Fibroblast of lung (primary cell): ENCODE measurements at regions not wholly inside any gene's neighbourhood (a gene's known extent, or its start where the extent isn't known, plus 50 kb on each side); places are given as distances from the start of the nearest gene placed in this dataset.

Experiments used
- DNase-seq, 2 donors: peaks; one replicate each; pipeline versions ENCODE4 v3.0.0 to v3.0.0-alpha.2; 2010; ENCODE audit warnings: low read depth in 2 of 2
- H2AFZ ChIP-seq: 2 replicates; pipeline ENCODE4 v1.5.1; 2012; ENCODE audit warnings: low read length, control low read depth, inconsistent platforms
- H3K27ac ChIP-seq: 2 replicates; pipeline ENCODE4 v1.5.1; 2011; ENCODE audit warnings: low read length, control low read depth; ENCODE audit not compliant: insufficient read depth
- H3K27me3 ChIP-seq: 2 replicates; pipeline ENCODE4 v1.5.1; 2011; ENCODE audit warnings: mild to moderate bottlenecking, low read length; ENCODE audit not compliant: control insufficient read depth, insufficient read depth
- H3K36me3 ChIP-seq: 2 replicates; pipeline ENCODE4 v1.5.1; 2011; ENCODE audit warnings: low read length; ENCODE audit not compliant: control insufficient read depth, insufficient read depth
- H3K4me1 ChIP-seq: 2 replicates; pipeline ENCODE4 v1.5.1; 2011; ENCODE audit warnings: low read length; ENCODE audit not compliant: control insufficient read depth, insufficient read depth; ENCODE audit errors: extremely low read depth
- H3K4me2 ChIP-seq: 2 replicates; pipeline ENCODE4 v1.5.1; 2011; ENCODE audit warnings: low read length, control low read depth; ENCODE audit not compliant: insufficient read depth; ENCODE audit errors: extremely low read depth
- H3K4me3 ChIP-seq, 4 experiments: fragments of 200-600 bp in 1 of 4; sonication (generic) in 1 of 4; replicated peaks in 1 of 4; 2 replicates each; pipeline ENCODE4 v1.5.1; 2011 to 2016; ENCODE audit warnings: low read length in 4 of 4, low read depth in 3 of 4, mild to moderate bottlenecking in 3 of 4, control low read depth in 2 of 4, inconsistent platforms in 1 of 4, mixed read lengths in 1 of 4; ENCODE audit not compliant: insufficient read depth in 1 of 4; ENCODE audit errors: control extremely low read depth in 1 of 4
- H3K79me2 ChIP-seq: 2 replicates; pipeline ENCODE4 v1.5.1; 2012; ENCODE audit warnings: mild to moderate bottlenecking, low read length, inconsistent platforms; ENCODE audit not compliant: control insufficient read depth, insufficient read depth
- H3K9ac ChIP-seq: 2 replicates; pipeline ENCODE4 v1.5.1; 2011; ENCODE audit warnings: mild to moderate bottlenecking, low read length, control low read depth; ENCODE audit not compliant: insufficient read depth
- H3K9me3 ChIP-seq: 2 replicates; pipeline ENCODE4 v1.5.1; 2012; ENCODE audit warnings: low read depth, low read length; ENCODE audit not compliant: control insufficient read depth, insufficient read depth
- H4K20me1 ChIP-seq: 2 replicates; pipeline ENCODE4 v1.5.1; 2011; ENCODE audit warnings: low read length; ENCODE audit not compliant: control insufficient read depth, insufficient read depth; ENCODE audit errors: extremely low read depth
- EZH2 ChIP-seq: IDR thresholded peaks from 2 replicates; pipeline ENCODE4 v1.5.1; 2012; ENCODE audit warnings: low read length, control low read depth, mild to moderate bottlenecking; ENCODE audit errors: missing control alignments
- TF ChIP-seq, protein P1 (sequence below), 2 donors: IDR thresholded peaks in 1 of 2; conservative IDR thresholded peaks in 1 of 2; 1 replicate in 1 of 2; 2 replicates in 1 of 2; pipeline ENCODE4 v1.5.1; 2011 to 2012; ENCODE audit warnings: low read length in 2 of 2, control low read depth in 1 of 2, inconsistent platforms in 1 of 2, low read depth in 1 of 2, mild to moderate bottlenecking in 1 of 2

DNA sequence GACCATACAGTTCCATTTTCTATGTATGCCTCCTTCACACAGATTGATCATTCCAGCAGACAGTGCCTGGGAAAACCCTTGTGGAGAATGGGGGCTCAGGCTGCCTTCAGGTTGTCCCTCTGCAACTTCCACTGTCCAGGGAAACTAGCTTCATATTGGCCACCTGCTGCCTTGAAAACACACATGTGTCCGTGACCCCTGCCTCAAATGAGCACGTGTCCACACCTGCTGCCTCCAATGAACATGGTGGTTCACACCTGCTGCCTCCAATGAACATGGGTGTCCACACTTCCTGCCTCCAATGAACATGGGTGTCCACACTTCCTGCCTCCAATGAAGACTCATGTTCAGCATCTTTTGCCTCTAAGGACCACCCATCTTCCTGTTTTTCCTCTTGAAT lies 185.4 kb upstream of the ADCY2 start:
- H3K4me3 ChIP-seq, result no peak overlapping the region
- no peak for DNase-seq
- no peak overlapping the region for H2AFZ ChIP-seq
- no peaks in the 10 kb centered on the region for H3K27me3 ChIP-seq
- TF ChIP-seq EZH2, result no peak
- TF ChIP-seq, protein P1, sequence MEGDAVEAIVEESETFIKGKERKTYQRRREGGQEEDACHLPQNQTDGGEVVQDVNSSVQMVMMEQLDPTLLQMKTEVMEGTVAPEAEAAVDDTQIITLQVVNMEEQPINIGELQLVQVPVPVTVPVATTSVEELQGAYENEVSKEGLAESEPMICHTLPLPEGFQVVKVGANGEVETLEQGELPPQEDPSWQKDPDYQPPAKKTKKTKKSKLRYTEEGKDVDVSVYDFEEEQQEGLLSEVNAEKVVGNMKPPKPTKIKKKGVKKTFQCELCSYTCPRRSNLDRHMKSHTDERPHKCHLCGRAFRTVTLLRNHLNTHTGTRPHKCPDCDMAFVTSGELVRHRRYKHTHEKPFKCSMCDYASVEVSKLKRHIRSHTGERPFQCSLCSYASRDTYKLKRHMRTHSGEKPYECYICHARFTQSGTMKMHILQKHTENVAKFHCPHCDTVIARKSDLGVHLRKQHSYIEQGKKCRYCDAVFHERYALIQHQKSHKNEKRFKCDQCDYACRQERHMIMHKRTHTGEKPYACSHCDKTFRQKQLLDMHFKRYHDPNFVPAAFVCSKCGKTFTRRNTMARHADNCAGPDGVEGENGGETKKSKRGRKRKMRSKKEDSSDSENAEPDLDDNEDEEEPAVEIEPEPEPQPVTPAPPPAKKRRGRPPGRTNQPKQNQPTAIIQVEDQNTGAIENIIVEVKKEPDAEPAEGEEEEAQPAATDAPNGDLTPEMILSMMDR (conservative IDR thresholded peaks at IDR 0.05 in 1 of 2, IDR thresholded peaks at IDR 0.05 in 1 of 2; ENCODE audit: low read depth in 1 of 2, low read length in 2 of 2), result no peak
- no peaks in the 10 kb centered on the region for H3K79me2 ChIP-seq
- H4K20me1 ChIP-seq, result no peaks in the 10 kb centered on the region
- H3K36me3 ChIP-seq, result no peaks in the 10 kb centered on the region
- no peak overlapping the region for H3K4me2 ChIP-seq
- H3K9me3 ChIP-seq, result no peaks in the 10 kb centered on the region
- H3K9ac ChIP-seq, result no peak overlapping the region
- no peaks in the 10 kb centered on the region for H3K4me1 ChIP-seq
- no peak overlapping the region for H3K27ac ChIP-seq

DNA sequence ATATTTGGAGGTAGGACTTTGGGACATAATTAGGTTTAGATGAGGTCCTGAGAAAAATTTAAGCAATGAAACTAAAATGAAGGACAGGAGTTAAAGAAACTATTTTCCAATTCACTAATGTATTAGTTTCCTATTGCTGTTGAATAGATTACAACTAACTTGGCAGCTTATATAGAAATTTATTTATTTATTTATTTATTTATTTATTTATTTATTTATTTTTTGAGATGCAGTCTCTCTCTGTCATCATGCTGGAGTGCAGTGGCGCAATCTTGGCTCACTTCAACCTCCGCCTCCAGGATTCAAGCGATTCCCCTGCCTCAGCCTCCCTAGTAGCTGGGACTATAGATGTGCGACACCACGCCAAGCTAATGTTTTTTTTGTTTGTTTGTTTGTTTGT lies 182.4 kb upstream of the ADCY2 start:
- no peaks in the 10 kb centered on the region for H3K4me1 ChIP-seq
- H2AFZ ChIP-seq, result no peak overlapping the region
- H3K4me3 ChIP-seq, result no peak overlapping the region
- H3K27ac ChIP-seq, result no peak overlapping the region
- H3K27me3 ChIP-seq, result no peaks in the 10 kb centered on the region
- no peaks in the 10 kb centered on the region for H3K79me2 ChIP-seq
- H3K9me3 ChIP-seq, result no peaks in the 10 kb centered on the region
- H3K9ac ChIP-seq, result no peak overlapping the region
- no peak overlapping the region for H3K4me2 ChIP-seq
- no peaks in the 10 kb centered on the region for H4K20me1 ChIP-seq
- H3K36me3 ChIP-seq, result no peaks in the 10 kb centered on the region
- DNase-seq, result no peak
- TF ChIP-seq, protein P1 (conservative IDR thresholded peaks at IDR 0.05 in 1 of 2, IDR thresholded peaks at IDR 0.05 in 1 of 2; ENCODE audit: low read depth in 1 of 2, low read length in 2 of 2), result no peak
- no peak for TF ChIP-seq EZH2

DNA sequence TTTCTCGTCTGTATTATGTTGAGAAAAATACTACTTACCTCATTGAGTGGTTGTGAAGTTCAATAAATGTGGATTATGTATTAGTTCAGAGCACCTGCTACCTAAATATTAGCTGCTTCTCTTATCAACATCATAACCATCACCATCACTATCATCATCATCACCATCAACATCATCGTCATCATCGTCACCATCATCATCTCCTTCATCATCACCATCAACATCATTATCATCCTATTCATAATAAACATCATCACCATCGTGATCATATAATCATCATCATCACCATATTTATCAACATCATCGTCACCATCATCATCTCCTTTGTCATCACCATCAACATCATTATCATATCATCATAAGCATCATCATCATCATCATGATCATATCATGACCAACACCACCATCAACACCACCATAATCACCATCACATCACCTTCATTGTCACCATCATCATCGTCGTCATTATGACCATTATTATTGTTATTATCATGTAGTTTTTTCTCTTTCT lies 181.0 kb upstream of the ADCY2 start:
- Histone ChIP-seq H3K27me3 (no peaks in the 10 kb centered on the region), H3K4me3 (no peak overlapping the region), H3K79me2 (no peaks in the 10 kb centered on the region), H3K9me3 (no peaks in the 10 kb centered on the region), H2AFZ (no peak overlapping the region), H3K9ac (no peak overlapping the region), H3K27ac (no peak overlapping the region), H3K4me2 (no peak overlapping the region), H4K20me1 (no peaks in the 10 kb centered on the region), H3K4me1 (no peaks in the 10 kb centered on the region), H3K36me3 (no peaks in the 10 kb centered on the region)
- TF ChIP-seq, protein P1 (conservative IDR thresholded peaks at IDR 0.05 in 1 of 2, IDR thresholded peaks at IDR 0.05 in 1 of 2; ENCODE audit: low read depth in 1 of 2, low read length in 2 of 2), result no peak
- no peak for TF ChIP-seq EZH2
- DNase-seq, result no peak
